Panc1 (cell line): ENCODE measurements at regions not wholly inside any gene's neighbourhood (a gene's known extent, or its start where the extent isn't known, plus 50 kb on each side); places are given as distances from the start of the nearest gene placed in this dataset.

Source experiments
- TCF7L2 ChIP-seq: IDR thresholded peaks from 2 replicates; pipeline ENCODE4 v1.6.1; 2011; ENCODE audit warnings: mild to moderate bottlenecking, low read depth, low read length, inconsistent platforms
- TF ChIP-seq, protein P1 (sequence below): fragments of 450-650 bp; IDR thresholded peaks from 2 replicates; pipeline ENCODE4 v1.5.1; 2017; ENCODE audit warnings: mild to moderate bottlenecking
- TF ChIP-seq, protein P2 (sequence below), 2 experiments: IDR thresholded peaks; 2 replicates each; pipeline ENCODE4 v1.6.1; 2011 to 2012; ENCODE audit warnings: low read depth in 2 of 2, control low read depth in 1 of 2, low read length in 1 of 2, mild to moderate bottlenecking in 1 of 2, moderate library complexity in 1 of 2; ENCODE audit not compliant: insufficient read depth in 1 of 2

GRCh38 chr18:43934322-43934721, 657.0 kb upstream of the SYT4 start:
- TF ChIP-seq, protein P1, sequence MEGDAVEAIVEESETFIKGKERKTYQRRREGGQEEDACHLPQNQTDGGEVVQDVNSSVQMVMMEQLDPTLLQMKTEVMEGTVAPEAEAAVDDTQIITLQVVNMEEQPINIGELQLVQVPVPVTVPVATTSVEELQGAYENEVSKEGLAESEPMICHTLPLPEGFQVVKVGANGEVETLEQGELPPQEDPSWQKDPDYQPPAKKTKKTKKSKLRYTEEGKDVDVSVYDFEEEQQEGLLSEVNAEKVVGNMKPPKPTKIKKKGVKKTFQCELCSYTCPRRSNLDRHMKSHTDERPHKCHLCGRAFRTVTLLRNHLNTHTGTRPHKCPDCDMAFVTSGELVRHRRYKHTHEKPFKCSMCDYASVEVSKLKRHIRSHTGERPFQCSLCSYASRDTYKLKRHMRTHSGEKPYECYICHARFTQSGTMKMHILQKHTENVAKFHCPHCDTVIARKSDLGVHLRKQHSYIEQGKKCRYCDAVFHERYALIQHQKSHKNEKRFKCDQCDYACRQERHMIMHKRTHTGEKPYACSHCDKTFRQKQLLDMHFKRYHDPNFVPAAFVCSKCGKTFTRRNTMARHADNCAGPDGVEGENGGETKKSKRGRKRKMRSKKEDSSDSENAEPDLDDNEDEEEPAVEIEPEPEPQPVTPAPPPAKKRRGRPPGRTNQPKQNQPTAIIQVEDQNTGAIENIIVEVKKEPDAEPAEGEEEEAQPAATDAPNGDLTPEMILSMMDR: no peak
- TF ChIP-seq, protein P2, sequence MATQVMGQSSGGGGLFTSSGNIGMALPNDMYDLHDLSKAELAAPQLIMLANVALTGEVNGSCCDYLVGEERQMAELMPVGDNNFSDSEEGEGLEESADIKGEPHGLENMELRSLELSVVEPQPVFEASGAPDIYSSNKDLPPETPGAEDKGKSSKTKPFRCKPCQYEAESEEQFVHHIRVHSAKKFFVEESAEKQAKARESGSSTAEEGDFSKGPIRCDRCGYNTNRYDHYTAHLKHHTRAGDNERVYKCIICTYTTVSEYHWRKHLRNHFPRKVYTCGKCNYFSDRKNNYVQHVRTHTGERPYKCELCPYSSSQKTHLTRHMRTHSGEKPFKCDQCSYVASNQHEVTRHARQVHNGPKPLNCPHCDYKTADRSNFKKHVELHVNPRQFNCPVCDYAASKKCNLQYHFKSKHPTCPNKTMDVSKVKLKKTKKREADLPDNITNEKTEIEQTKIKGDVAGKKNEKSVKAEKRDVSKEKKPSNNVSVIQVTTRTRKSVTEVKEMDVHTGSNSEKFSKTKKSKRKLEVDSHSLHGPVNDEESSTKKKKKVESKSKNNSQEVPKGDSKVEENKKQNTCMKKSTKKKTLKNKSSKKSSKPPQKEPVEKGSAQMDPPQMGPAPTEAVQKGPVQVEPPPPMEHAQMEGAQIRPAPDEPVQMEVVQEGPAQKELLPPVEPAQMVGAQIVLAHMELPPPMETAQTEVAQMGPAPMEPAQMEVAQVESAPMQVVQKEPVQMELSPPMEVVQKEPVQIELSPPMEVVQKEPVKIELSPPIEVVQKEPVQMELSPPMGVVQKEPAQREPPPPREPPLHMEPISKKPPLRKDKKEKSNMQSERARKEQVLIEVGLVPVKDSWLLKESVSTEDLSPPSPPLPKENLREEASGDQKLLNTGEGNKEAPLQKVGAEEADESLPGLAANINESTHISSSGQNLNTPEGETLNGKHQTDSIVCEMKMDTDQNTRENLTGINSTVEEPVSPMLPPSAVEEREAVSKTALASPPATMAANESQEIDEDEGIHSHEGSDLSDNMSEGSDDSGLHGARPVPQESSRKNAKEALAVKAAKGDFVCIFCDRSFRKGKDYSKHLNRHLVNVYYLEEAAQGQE (IDR thresholded peaks at IDR 0.05; ENCODE audit: insufficient read depth in 1 of 2, low read depth in 2 of 2, low read length in 1 of 2): no peak
- no peak for TF ChIP-seq TCF7L2
